Calu3 (cell line): ENCODE measurements at regions not wholly inside any gene's neighbourhood (a gene's known extent, or its start where the extent isn't known, plus 50 kb on each side); places are given as distances from the start of the nearest gene placed in this dataset.

ENCODE experiments used
- BruUV-seq: library from RNA; stranded (reverse); fragments of 400-500 nt; replicated peaks from 2 replicates; lab custom pipeline; 2021; lab: Mats Ljungman, UMichigan
- CTCF ChIA-PET: fragments of 300-600 bp; sonication (Branson Sonifier 250); formaldehyde crosslinking; loops from one replicate; lab custom pipeline; 2022; ENCODE audit warnings: antibody characterized with exemption; lab: Charles Lee
- DNase-seq: peaks from one replicate; pipeline ENCODE4 v3.0.0; 2022
- H3K27ac Mint-ChIP-seq: one replicate; pipeline ENCODE4 v1.8.0; 2022; ENCODE audit warnings: mixed read lengths; ENCODE audit not compliant: unreplicated experiment
- H3K27me3 Mint-ChIP-seq: one replicate; pipeline ENCODE4 v1.8.0; 2022; ENCODE audit warnings: mixed read lengths; ENCODE audit not compliant: unreplicated experiment
- H3K36me3 Mint-ChIP-seq: one replicate; pipeline ENCODE4 v1.8.0; 2022; ENCODE audit warnings: mild to moderate bottlenecking, moderate library complexity, mixed read lengths; ENCODE audit not compliant: insufficient read depth, unreplicated experiment
- H3K4me1 Mint-ChIP-seq: one replicate; pipeline ENCODE4 v1.8.0; 2022; ENCODE audit warnings: mild to moderate bottlenecking, low read depth, mixed read lengths; ENCODE audit not compliant: unreplicated experiment
- H3K4me3 Mint-ChIP-seq: one replicate; pipeline ENCODE4 v1.8.0; 2022; ENCODE audit warnings: mild to moderate bottlenecking, low read depth, moderate library complexity, mixed read lengths; ENCODE audit not compliant: unreplicated experiment
- H3K9me3 Mint-ChIP-seq: one replicate; pipeline ENCODE4 v1.8.0; 2022; ENCODE audit warnings: low read depth, mixed read lengths; ENCODE audit not compliant: unreplicated experiment
- CTCF ChIP-seq: fragments of 200-600 bp; IDR thresholded peaks from one replicate; pipeline ENCODE4 v1.8.0; 2022; ENCODE audit warnings: antibody characterized with exemption; ENCODE audit not compliant: unreplicated experiment
- intact Hi-C: fragments of 100-400 bp; cut with micrococcal nuclease; formaldehyde crosslinking; loops from one replicate; pipeline ENCODE4 v1.10.0; 2022; ENCODE audit not compliant: unreplicated experiment

GRCh38 chr11:27754035-27755017, 54.1 kb upstream of the BDNF start:
- Mint-ChIP-seq H3K36me3 (no peaks in the 10 kb centered on the region), H3K4me3 (no peak overlapping the region), H3K27ac (no peak overlapping the region), H3K27me3 (peaks cover 9% of the 10 kb centered on the region), H3K4me1 (no peaks in the 10 kb centered on the region), H3K9me3 (no peaks in the 10 kb centered on the region)
- BruUV-seq, result no TSS peak
- CTCF ChIA-PET, result no interaction called here
- no peak for TF ChIP-seq CTCF
- intact Hi-C loops, result no loop called here
- DNase-seq, result no peak
